ENCODE measurements at regions not wholly inside any gene's neighbourhood (a gene's known extent, or its start where the extent isn't known, plus 50 kb on each side); places are given as distances from the start of the nearest gene placed in this dataset.

DNA sequence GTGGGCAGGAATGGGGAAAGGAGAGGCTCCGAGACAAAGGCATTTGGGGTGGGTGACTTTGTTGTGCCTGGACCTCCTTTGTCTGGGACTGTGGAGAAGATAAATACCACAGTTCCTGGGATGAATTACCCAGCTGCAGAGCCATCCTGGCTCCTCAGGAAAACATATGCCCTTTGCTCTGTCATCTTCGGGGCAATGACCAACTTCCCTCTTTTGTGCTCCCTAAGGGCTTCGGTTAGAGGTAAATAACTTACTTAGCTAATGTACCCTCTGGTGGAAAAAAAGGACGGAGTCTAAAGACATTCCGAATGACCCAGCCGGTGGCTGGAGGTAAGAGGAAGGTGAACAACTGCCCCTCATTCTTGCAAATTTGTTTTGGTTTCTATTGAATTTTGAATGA, 345.7 kb downstream of the GATA3 start:
- no peak overlapping the region for H4K5ac ChIP-seq (ENCODE audit: low read depth, low read length)
- no TSS peak for BruUV-seq (replicated peaks)
- H3K9me1 ChIP-seq (ENCODE audit: insufficient read depth, low read length), result no peaks in the 10 kb centered on the region
- no peak overlapping the region for H4K91ac ChIP-seq (ENCODE audit: insufficient read depth, low read depth, low read length)
- H3K27me3 ChIP-seq (ENCODE audit: control insufficient read depth, insufficient read depth, low read length), result no peaks in the 10 kb centered on the region
- H3K9ac ChIP-seq (ENCODE audit: low read depth, low read length), result no peak overlapping the region
- H2AFZ ChIP-seq (replicated peaks; ENCODE audit: low read length, poor library complexity), result no peak overlapping the region
- no peak overlapping the region for H2BK20ac ChIP-seq (ENCODE audit: low read depth, low read length)
- no peak overlapping the region for H3K56ac ChIP-seq (ENCODE audit: extremely low read depth, insufficient read depth, low read length)
- H3K4ac ChIP-seq (ENCODE audit: low read depth, low read length), result no peak overlapping the region
- H3K18ac ChIP-seq (ENCODE audit: low read depth, low read length), result no peak overlapping the region
- dilution Hi-C loops (cut with HindIII; ENCODE audit: low sequenced_read_pairs, unreplicated experiment) (no loop called here), intact Hi-C loops (cut with micrococcal nuclease) (no loop called here), in situ Hi-C loops (cut with MboI; ENCODE audit: low sequenced_read_pairs) (no loop called here)
- H3K4me3 ChIP-seq (ENCODE audit: insufficient read depth, low read depth, low read length), result no peak overlapping the region
- H3K4me1 ChIP-seq (ENCODE audit: control insufficient read depth, insufficient read depth, low read length), result no peaks in the 10 kb centered on the region
- no peaks in the 10 kb centered on the region for H3K79me1 ChIP-seq (ENCODE audit: low read depth in 1 of 2, low read length in 2 of 2)
- H3K4me2 ChIP-seq (ENCODE audit: low read depth, low read length), result no peak overlapping the region
- no peak for TF ChIP-seq SMC3 (IDR thresholded peaks at IDR 0.05; ENCODE audit: low read depth, low read length)
- TF ChIP-seq RFX5 (IDR thresholded peaks at IDR 0.05; ENCODE audit: low read depth, low read length), result no peak
- TF ChIP-seq MAFK (IDR thresholded peaks at IDR 0.05; ENCODE audit: low read depth, low read length), result no peak
- no peak for TF ChIP-seq MAZ (IDR thresholded peaks at IDR 0.05; ENCODE audit: borderline replicate concordance, low read depth, low read length)
- TF ChIP-seq, protein P1, sequence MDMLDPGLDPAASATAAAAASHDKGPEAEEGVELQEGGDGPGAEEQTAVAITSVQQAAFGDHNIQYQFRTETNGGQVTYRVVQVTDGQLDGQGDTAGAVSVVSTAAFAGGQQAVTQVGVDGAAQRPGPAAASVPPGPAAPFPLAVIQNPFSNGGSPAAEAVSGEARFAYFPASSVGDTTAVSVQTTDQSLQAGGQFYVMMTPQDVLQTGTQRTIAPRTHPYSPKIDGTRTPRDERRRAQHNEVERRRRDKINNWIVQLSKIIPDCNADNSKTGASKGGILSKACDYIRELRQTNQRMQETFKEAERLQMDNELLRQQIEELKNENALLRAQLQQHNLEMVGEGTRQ (IDR thresholded peaks at IDR 0.05; ENCODE audit: low read depth, low read length), result no peak
- TF ChIP-seq BHLHE40 (IDR thresholded peaks at IDR 0.05; ENCODE audit: low read depth, low read length), result no peak
- no peak for TF ChIP-seq MXI1 (IDR thresholded peaks at IDR 0.05; ENCODE audit: borderline replicate concordance, low read depth, low read length)
- no peak for TF ChIP-seq RCOR1 (IDR thresholded peaks at IDR 0.05; ENCODE audit: insufficient replicate concordance, low read length)
- TF ChIP-seq NFE2L2 (IDR thresholded peaks at IDR 0.05; ENCODE audit: low read depth, low read length), result no peak
- H2BK120ac ChIP-seq (ENCODE audit: low read depth, low read length), result no peak overlapping the region
- H3K23ac ChIP-seq (ENCODE audit: low read depth, low read length), result no peak overlapping the region
- no peak overlapping the region for H2BK15ac ChIP-seq (ENCODE audit: low read depth, low read length)
- no peak overlapping the region for H2AK9ac ChIP-seq (replicated peaks; ENCODE audit: low read depth, low read length, poor library complexity)
- DNase-seq, result no peak
- no peak overlapping the region for H3K14ac ChIP-seq (replicated peaks; ENCODE audit: low read depth, low read length)
- H2AK5ac ChIP-seq (ENCODE audit: low read depth, low read length), result no peak overlapping the region
- no peaks in the 10 kb centered on the region for H4K20me1 ChIP-seq (ENCODE audit: insufficient read depth, low read length)
- no peak overlapping the region for H4K8ac ChIP-seq (ENCODE audit: low read depth in 2 of 2, low read length in 2 of 2)
- H3K9me3 ChIP-seq (ENCODE audit: control insufficient read depth, insufficient read depth, low read length), result peaks cover 10% of the 10 kb centered on the region
- CTCF ChIA-PET, result no interaction called here
- H2BK5ac ChIP-seq (ENCODE audit: low read depth, low read length, poor library complexity, severe bottlenecking), result no peak overlapping the region
- H3K27ac ChIP-seq (ENCODE audit: insufficient read depth, low read length), result no peak overlapping the region
- POLR2A ChIA-PET (ENCODE audit: unreplicated experiment), result no interaction called here
- no peaks in the 10 kb centered on the region for H3K36me3 ChIP-seq (ENCODE audit: control insufficient read depth, insufficient read depth, low read length)
- no peak for ATAC-seq (ENCODE audit: low read depth)
- WGBS, 2 experiments (ENCODE audit: extremely low coverage in 2 of 2, insufficient read length in 1 of 2), result 20% methylated on average over 1 of the region's 6 CpGs; no CpG with 5 or more reads in 1 of the 2 experiments

All from IMR-90 (cell line).